ENCODE measurements at regions not wholly inside any gene's neighbourhood (a gene's known extent, or its start where the extent isn't known, plus 50 kb on each side); places are given as distances from the start of the nearest gene placed in this dataset.

DNA sequence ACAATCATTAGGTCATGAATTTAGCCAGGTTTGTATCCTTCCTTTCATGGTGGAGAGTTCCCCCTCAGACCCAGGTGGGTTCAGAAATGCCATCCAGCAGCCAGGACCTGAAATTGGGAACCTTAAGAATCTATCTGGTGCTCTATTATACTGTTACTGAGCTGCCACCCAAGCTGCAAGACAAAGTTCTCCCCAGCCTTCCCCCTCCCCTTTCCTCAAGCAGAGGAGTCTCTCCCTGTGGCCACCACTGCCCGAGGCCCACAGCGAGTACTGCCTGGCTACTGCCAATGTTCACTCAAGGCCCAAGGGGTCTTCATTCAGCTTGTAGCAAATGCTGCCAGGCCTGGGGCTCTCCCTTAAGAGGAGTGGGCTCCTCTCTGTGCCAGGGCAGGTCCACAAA, 133.8 kb downstream of the TMEM38B start:
- in situ Hi-C loops (cut with HindIII; ENCODE audit: low sequenced_read_pairs) = no loop called here

DNA sequence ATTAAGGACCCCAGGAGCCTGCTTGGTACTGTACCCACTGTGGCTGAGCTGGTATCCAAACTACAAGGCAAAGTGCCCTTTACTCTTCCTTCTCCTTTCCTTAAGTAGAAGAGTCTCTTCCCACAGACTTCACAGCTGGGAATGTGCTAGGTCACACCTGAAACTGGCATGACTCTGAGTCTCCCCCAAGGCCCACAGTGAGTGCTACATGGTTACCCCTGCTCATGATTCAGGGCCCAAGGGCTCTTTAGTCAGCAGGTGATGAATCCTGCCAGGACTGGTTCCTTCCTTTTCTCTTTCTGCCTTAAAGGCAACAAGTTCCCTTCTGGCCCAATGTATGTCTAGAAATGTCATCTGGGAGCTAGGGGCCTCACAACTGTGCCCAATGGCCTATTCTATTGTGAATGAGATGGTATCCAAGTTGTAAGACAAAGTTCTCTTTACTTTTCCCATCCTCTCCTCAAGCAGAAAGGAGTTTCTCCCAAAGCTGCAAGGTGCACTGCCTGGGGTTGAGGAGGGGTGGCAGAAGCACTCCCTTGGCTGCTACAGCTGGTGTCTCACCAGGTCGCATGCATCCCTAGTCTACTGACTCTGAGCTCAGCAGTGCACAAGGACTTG, 134.4 kb downstream of the TMEM38B start:
- in situ Hi-C loops (cut with HindIII; ENCODE audit: low sequenced_read_pairs) = no loop called here

DNA sequence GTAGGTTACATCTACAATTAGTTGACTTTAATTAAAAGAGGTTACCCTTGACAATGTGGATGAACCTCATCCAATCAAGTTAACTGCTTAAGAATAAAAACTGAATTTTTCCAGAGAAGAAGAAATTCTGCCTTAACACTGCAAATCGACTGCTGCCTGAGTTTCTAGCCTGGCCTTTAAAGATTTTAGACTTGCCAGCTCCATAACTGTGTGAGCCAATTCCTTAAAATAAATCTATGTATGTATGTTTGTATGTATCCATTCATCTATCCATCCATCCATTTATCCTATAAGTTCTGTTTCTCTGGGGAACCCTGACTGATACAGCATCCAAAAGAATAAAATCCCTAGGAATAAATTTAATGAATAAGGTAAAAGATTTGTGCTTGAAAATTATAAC, 136.1 kb downstream of the TMEM38B start:
- in situ Hi-C loops (cut with HindIII; ENCODE audit: low sequenced_read_pairs) = no loop called here

DNA sequence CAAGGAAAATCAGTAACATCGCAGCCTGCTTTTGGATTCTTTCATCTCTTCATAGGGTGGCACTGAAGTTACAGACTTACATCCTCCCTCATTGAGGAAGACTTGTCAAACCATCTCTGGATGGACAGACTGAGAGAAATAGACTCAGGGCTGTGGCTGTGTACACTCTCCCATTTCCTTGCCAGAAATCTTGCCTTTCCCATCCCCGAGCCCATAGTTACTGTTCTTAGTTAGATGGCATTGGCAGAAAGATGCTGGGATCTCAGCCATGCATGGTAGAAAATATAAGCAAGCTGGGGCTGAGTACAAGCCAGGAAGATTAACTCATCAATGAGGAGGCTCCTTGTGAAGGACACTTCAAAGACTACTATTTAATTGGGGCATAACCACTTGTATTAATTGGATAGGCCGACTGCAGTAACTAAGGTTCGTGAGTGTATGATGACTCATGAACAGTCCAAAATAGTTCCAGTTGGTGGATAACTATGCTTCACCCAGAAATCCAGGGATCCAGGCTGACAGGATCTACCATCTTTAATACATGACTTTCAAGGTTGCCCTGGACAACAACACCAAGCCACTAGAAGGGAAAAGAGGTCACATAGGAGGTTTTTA, 137.9 kb downstream of the TMEM38B start:
- in situ Hi-C loops (cut with HindIII; ENCODE audit: low sequenced_read_pairs) = no loop called here

DNA sequence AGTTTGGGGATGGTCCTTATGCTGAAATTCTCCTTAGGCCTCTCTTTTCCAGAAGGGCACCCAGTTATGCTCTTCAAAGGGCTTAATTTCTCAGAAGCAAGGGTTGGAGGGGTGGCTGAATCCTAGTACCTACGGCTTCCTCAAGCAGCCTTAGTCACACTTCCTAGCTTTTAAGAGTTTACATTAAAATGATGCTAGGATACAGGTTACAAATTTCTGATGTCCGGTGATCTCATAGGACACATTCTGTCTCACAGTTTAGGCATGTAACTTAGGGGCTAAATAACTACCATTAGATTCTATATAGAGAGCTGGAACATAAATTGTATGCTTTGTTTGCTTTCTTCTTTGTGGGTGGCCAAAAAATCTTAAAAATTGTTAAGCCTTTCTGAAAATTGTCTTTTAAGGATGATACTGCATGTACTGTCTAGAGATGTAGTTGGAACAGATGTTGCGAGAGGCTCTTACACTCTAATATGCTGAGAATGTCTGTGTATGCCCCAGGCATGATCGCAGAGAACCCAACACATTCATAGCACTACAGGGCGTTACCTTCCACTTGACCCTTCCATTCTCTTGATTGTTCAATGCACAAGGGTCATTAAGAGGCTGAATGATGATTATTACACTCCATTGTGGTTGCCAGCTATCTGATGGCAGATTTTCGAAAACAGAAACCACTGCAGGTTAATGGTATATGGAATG, 139.1 kb downstream of the TMEM38B start:
- in situ Hi-C loops (cut with HindIII; ENCODE audit: low sequenced_read_pairs) = no loop called here

DNA sequence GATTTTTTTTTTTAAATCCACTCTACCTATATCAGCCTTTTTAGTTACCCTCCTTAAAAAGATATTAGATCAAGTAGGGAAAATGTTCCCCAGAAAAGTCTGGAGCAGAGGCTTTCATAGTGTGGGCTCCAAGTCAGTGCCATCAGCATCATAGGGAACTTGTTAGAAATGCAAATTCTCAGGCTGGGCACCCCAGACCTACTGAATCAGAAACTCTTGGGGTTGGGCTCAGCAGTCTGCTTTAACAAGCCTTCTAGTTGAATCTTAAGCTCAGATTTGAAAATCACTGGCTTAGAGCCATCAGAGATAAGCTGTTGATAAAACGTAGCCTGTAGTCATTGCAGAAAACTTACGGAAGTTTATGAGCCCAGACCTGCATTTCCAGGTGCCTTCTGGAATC, 140.1 kb downstream of the TMEM38B start:
- in situ Hi-C loops (cut with HindIII; ENCODE audit: low sequenced_read_pairs) = no loop called here

DNA sequence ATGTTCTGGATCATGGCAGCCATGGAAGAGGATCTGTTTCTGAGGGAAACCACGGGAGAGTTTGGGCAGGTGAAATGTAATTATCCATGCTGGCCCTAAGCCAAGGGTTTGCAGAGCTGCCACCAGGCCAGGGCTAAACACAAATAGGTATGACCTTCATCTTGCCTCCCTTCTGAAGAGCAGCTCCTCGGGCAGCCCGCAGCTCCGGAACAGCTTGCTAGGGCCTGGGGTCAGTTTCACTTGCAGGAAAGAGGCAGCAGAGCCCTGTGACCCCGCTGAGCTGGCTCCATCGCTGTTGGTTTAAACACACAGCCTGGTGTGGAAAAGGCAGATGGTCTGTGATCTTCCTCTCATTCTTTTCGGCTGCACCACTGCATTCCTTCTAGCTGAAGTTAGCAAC, 141.4 kb downstream of the TMEM38B start:
- in situ Hi-C loops (cut with HindIII; ENCODE audit: low sequenced_read_pairs) = no loop called here

DNA sequence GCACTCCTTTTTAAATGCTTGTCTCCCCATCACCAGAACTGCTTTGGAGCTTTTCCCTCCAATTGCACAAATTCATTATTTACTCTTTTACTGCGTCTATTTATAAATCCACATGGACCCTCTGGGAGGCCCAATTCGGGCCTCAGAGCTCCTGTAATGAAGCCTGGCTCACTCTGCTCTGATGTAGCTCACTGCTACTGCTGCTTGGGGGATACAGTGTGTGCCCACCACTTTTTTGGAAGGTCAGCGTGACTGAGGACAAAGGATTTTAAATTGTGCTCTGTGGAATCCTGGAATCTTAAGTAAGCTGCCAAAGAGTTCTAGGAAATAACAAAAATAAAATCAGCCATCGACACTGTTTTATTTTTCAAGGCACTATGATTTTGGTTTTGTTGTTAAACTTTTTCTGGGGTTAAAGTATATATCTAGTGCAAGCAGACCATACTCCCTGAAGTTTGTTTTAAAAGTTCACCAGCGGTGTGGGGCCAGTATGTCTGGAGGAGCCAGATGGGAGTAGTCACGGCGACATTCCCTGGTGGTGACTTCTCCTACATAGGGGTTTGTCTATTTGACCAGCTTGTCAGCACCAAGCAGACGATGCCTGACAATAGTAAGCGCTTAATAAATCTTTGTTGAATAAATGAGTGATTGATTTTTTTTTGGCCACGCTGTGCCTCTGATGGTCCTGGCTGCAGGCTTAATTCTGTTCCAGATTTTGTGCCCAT, 142.8 kb downstream of the TMEM38B start:
- in situ Hi-C loops (cut with HindIII; ENCODE audit: low sequenced_read_pairs) = no loop called here

DNA sequence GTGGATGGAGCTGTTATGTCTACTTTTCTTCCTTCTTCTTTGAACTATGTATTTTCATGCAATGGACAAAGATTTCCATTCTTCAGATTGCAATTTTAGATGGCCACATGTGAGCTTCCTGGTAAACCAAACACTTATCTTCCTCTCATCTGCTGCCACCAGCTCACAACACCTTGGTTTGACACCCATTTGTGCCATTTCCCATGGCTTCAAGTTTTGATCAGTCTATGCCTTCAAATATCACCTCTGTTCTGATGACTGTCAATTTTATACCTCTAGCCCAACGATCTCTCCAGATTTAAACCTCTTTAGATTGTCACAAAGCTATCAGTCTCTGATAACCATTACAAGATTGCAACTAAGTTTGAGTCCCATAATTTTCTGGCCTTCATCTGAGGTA, 147.2 kb downstream of the TMEM38B start:
- in situ Hi-C loops (cut with HindIII; ENCODE audit: low sequenced_read_pairs) = loop anchor here (5.0 kb wide), 1 partner anchor 119 kb away; no protein-coding TSS in a partner anchor

DNA sequence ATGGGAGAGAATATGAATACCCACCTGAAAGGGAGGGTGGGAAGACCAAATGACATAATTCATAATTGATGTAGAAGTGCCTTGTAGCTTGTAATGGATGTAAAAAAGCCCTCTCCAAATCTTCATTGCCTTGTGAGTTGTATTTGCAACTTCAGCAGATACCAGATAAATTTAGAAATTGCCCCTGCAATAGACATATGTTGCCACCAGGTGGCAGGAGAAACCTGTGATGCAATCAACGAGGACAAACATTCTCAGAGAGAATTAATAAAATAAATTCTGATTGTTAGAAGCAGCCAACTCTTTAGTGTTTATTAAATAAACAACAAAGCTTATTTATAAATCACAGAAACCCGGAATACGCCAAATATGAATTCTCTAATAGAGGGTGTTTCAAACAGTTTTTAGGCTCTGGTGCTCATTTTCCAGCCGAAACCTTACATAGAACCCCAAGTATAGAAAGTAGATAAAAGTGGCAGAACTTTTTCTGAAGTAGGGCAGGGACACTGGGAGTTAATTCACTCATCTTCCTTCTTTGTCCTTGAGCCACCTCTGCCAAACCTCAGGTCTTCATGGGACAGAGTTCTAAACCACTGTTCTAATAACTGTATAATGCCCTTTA, 147.8 kb downstream of the TMEM38B start:
- in situ Hi-C loops (cut with HindIII; ENCODE audit: low sequenced_read_pairs) = loop anchor here (5.0 kb wide), 1 partner anchor 120 kb away; no protein-coding TSS in a partner anchor

DNA sequence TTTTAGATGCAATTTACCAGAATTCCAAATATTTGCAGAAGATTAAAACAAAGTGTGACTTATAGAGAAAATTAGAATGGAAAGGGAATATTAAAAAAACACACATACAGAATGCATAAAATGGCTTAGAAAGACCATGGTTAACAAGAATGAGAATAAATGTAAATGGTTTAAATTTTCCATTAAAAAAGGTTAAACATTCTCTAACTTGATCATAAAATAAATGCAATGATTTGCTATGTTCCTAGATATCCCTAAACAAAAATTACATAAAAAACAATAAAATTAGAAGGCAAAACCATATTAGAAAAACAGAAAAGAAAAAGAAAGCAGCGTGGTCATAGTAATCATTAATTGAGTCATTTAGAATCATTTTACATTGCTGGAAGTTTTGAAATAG, 152.5 kb downstream of the TMEM38B start:
- in situ Hi-C loops (cut with HindIII; ENCODE audit: low sequenced_read_pairs) = no loop called here

DNA sequence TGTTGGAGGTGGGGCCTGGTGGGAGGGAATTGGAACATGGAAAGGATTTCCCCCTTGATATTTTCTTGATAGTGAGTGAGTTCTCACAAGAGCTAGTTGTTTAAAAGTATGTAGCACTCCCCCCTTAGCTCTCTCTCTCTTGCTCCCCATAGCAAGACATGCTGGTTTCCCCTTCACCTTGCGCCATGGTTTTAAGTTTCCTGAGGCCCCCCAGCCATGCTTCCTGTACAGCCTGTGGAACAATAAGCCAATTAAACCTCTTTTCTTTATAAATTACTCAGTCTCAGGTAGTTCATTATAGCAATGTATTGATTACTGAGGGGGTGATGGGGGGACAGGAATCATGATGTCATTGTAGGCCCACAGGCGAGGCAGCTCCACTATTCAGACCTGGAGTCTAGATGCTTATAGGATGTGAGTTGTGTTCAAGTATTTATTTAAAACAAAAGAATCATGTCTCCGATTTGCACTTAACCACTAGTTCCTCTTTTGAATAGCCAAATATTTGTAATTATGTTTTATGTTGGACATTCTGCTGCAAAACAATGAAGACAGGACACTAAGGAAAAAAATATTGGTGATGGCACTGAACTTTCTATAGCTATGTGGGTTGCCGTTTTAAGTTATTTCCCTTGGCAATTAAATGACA, 156.6 kb downstream of the TMEM38B start:
- in situ Hi-C loops (cut with HindIII; ENCODE audit: low sequenced_read_pairs) = no loop called here

DNA sequence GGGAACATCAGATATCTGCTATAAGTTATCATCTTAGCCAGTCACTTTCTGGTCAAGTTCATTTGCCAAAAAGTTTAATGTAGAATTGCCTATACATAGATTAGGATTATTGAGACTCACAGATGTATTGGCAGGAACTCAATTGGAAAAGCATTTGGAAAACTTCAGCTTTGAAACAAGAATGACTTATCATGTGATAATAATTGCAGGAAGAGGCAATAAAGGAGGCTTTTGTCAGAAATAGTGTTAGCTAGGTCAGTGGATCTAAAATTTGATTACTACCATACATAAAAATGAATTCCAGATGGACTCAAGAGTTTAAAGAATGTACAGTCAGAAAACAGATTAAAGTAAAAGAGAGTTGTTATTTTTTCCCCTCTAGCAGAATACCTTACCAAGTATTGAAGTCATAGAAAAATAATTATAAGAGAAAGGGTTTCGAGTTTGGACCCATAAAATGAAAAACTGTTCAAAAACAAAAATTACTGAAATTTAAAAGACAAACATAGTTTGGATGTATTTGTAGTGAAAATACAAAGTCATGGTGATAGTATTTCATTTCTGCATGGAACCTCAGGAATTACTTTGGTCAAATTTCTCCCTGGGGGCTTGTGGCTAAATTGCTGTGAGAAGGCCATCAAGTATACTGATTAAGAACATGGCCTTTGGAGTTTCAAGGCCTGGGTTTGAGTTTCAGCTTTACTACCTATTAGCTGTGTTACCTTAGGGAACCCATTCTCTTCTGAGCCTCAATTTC, 159.9 kb downstream of the TMEM38B start:
- in situ Hi-C loops (cut with HindIII; ENCODE audit: low sequenced_read_pairs) = no loop called here

DNA sequence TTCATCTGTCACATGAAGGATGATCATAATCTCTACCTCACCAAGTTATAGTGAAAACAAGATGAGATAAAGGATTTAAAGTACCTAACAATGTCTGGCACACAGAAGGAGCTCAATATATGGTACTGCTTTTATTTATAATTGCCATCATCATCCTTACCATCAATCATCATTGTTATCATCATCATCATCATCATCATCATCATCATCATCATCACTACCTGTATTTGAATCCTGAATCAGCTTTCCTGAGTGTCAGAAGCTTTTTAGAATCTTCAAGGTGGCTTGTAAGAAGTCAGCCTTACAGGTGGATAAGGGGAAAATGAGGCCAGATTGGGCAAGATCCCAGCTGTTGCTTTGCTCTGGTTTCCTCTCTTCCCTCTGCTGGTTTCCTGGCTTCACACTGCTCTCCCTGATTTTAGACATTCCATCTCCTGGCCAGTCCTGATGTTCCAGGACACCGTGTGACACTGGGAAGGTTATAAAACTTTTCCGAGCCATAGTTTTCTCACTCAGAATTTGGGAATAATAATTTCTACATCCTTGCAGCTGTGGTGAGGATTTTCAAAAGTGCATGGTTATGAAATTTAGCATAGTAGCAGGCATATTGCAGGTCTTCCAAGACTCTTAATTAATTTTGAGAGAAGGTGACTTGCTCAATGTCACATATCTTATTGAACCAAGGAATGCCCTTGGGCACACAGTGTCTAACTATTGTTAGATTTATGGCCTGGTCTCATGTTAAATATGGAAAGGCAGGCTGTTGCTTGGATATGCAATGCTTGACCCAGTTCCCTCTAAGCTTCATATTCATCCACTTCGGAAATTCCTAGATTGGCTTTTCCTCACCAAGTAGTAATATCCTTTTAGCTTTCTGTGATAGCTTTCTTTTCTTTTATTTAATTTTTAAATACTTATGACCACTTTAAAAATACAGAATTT, 160.7 kb downstream of the TMEM38B start:
- in situ Hi-C loops (cut with HindIII; ENCODE audit: low sequenced_read_pairs) = no loop called here

DNA sequence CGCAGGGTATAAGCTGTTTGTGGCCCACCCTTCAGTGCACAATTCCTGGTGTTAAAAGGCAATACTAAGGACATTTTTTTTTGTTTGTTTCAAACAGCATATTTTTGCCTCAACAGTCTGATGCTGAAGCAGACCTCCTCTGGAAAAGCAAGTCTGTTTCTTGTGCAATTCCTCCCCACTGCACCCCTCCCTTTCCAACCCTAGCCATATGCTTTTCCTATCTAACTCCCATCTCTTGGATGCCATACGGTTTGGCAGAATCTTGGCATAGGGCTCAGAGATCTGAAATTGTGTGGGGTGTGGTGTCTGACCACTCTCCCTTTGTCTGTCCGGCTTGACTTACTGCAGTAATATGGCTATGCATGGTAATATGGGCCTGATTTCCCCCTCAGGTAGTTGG, 161.6 kb downstream of the TMEM38B start:
- in situ Hi-C loops (cut with HindIII; ENCODE audit: low sequenced_read_pairs) = no loop called here

DNA sequence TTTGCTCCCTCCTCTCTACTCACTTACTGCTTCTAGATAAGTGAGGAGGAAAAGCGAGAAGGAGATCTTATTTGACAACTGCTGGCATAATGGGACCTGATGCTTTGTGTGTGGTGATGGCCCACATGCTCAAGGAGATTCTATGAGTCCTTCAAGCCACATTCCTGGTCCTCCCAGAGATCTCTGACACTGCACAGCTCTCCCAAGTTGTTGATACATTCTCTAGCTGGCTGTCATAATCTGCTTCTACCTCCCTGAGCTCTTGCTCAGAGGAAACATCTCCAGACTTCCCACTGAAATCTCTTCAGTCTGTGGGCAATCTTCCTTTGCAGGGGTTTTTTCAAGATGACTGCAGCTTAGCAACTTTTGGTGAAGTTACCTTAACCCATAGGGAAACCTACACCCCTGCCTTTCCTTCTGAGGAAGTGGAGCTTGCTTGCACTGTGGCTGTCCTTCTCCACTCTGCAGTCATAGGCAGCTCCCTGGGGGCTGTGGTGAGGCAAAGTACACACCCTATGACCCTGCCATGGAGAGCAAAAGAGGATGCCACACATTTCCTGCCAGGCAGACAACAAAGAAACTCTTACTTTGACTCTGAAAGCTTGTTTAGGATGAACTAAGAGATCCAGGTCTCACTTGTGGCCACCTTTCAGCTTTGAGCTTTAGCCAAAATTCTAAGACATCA, 163.8 kb downstream of the TMEM38B start:
- in situ Hi-C loops (cut with HindIII; ENCODE audit: low sequenced_read_pairs) = no loop called here

DNA sequence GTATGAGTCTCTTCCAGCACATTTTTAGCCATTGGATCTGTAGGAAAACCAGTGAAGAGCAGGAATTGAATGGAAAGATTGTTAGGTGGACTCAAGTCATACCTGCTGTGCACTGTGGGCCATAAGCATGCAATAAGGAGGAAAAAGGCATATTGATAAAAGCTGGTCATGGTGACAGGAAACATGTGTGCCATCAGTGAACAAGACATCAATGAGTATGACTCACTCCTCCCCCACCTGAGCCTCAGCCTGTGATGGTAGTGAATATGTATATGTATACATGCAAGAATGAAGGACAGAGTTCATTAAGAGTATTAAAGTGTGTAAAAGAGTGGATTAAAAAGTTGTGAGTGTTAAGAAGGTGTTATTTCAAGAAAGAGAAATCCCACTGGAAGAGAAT, 164.5 kb downstream of the TMEM38B start:
- in situ Hi-C loops (cut with HindIII; ENCODE audit: low sequenced_read_pairs) = no loop called here

DNA sequence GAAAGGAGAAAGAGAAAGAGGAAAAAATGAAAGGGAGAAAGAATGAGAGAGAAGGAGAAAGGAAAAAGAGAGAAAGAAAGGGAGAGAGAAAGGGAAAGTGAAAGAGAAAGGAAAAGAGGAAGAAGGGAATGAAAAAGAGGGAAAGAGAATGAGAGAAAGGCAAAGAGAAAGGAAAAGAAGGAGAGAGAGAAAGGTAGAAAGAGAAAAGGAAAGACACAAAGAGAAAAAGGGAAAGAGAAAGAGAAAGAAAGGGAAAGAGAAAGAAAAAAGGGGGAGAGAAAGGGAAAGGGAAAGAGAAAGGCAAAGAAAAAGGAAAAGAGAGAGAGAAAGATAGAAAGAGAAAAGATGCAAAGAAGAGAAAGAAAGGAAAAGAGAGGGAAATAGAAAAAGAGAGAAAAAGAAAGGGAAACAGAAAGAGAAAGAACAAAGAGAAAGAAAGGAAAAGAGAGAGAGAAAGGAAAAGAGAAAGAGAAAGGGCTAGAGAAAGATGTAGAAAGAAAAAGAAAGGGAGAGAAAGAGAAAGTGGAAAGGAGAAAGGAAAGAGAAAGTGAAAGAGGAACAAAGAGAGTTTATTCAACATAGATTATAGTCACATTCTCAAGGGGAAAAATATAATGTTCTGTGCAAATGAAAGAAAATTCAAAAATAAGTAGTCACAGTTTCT, 165.2 kb downstream of the TMEM38B start:
- in situ Hi-C loops (cut with HindIII; ENCODE audit: low sequenced_read_pairs) = no loop called here
